ENCODE measurements at regions not wholly inside any gene's neighbourhood (a gene's known extent, or its start where the extent isn't known, plus 50 kb on each side); places are given as distances from the start of the nearest gene placed in this dataset.

DNA sequence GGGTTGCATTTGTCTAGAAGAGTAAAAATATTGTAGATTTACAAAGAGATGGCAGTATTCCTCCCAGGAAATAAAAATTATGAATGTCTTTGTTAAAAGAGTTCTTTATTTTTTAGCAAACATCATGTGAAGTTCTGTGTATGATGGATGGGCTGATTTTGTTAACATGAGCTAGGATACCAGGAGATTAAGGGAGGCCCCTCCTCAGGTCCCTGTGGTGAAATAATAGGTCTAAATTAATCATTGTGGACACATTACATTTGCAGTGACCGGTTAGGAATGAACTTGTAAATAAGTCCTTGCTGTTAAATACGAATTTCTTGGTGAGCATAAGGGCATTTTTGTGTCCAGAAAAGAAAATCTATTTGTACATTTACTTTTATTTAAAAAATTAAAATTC, 339.4 kb upstream of the PHF14 start:
- TF ChIP-seq CTCF (IDR thresholded peaks at IDR 0.05) (no peak), POLR2A (IDR thresholded peaks at IDR 0.05) (no peak), EP300 (IDR thresholded peaks at IDR 0.05) (no peak)
